HCT116 (cell line): ENCODE measurements at regions not wholly inside any gene's neighbourhood (a gene's known extent, or its start where the extent isn't known, plus 50 kb on each side); places are given as distances from the start of the nearest gene placed in this dataset.

Experiments used
- ATAC-seq: fragments of 200-7000 bp; cut with Tn5 transposase; 2 replicates; pipeline ENCODE4 v1.9.1; 2020; ENCODE audit warnings: mild to moderate bottlenecking, moderate library complexity
- BruUV-seq: library from RNA; stranded (reverse); fragments of 400-500 nt; replicated peaks from 2 replicates; lab custom pipeline; 2021; lab: Mats Ljungman, UMichigan
- CTCF ChIA-PET: fragments of 300-600 bp; sonication (Branson Sonifier 250); formaldehyde crosslinking; loops from one replicate; lab custom pipeline; 2021; ENCODE audit warnings: antibody characterized with exemption; lab: Charles Lee
- POLR2A ChIA-PET: fragments of 300-600, 350-600 bp; sonication (Branson Sonifier 250); formaldehyde crosslinking; loops from one replicate; lab custom pipeline; 2021; ENCODE audit warnings: antibody characterized with exemption; lab: Charles Lee
- RAD21 ChIA-PET, 2 experiments: fragments of 300-600 bp; sonication (Branson Sonifier 250); formaldehyde crosslinking; loops; one replicate each; lab custom pipeline; 2023; ENCODE audit warnings: low total read pairs in 2 of 2; ENCODE audit not compliant: uncharacterized antibody in 2 of 2, unreplicated experiment in 2 of 2, low non-redundant PET in 1 of 2; lab: Charles Lee
- DNase-seq: peaks from one replicate; pipeline ENCODE4 v3.0.0-alpha.2; 2010; ENCODE audit warnings: low read depth, low spot score
- H2AFZ ChIP-seq: fragments of 200-600 bp; shearing (Covaris generic), sonication (generic); 2 replicates; pipeline ENCODE4 v1.6.1; 2017; ENCODE audit warnings: low read depth, mixed run types, mixed read lengths, antibody characterized with exemption, low read length; ENCODE audit not compliant: poor library complexity, severe bottlenecking
- H3K27ac ChIP-seq: 2 replicates; pipeline ENCODE4 v1.5.1; 2012; ENCODE audit warnings: low read depth, low read length
- H3K27me3 ChIP-seq: fragments of 200-600 bp; sonication (generic); 2 replicates; pipeline ENCODE4 v1.6.1; 2016; ENCODE audit warnings: mixed run types, low read length, mixed read lengths; ENCODE audit not compliant: insufficient read depth
- H3K36me3 ChIP-seq, 2 experiments: fragments of 200-500 bp in 1 of 2; fragments of 200-600 bp in 1 of 2; sonication (Bioruptor generic) in 1 of 2; sonication (generic) in 1 of 2; 2 replicates each; pipeline versions ENCODE4 v1.5.1 to v1.6.1; 2014 to 2016; ENCODE audit warnings: low read length in 2 of 2, inconsistent platforms in 1 of 2, mixed read lengths in 1 of 2, mixed run types in 1 of 2; ENCODE audit not compliant: insufficient read depth in 2 of 2, control insufficient read depth in 1 of 2
- H3K4me1 ChIP-seq, 2 experiments: fragments of 200-600 bp in 1 of 2; sonication (generic) in 1 of 2; 2 replicates each; pipeline versions ENCODE4 v1.5.1 to v1.6.1; 2012 to 2017; ENCODE audit warnings: low read length in 2 of 2, inconsistent platforms in 1 of 2, mild to moderate bottlenecking in 1 of 2, mixed read lengths in 1 of 2, mixed run types in 1 of 2, moderate library complexity in 1 of 2; ENCODE audit not compliant: insufficient read depth in 2 of 2, control insufficient read depth in 1 of 2
- H3K4me2 ChIP-seq: fragments of 200-600 bp; sonication (generic); 2 replicates; pipeline ENCODE4 v1.6.1; 2017; ENCODE audit warnings: mixed run types, low read length, mixed read lengths
- H3K4me3 ChIP-seq, 2 experiments: fragments of 200-600 bp in 1 of 2; sonication (generic) in 1 of 2; replicated peaks in 1 of 2; 2 replicates each; pipeline ENCODE4 v1.5.1; 2011 to 2016; ENCODE audit warnings: low read length in 2 of 2, control low read depth in 1 of 2, low read depth in 1 of 2, mild to moderate bottlenecking in 1 of 2, mixed read lengths in 1 of 2, mixed run types in 1 of 2
- H3K79me2 ChIP-seq: fragments of 200-600 bp; sonication (generic); 2 replicates; pipeline ENCODE4 v1.6.1; 2017; ENCODE audit warnings: mild to moderate bottlenecking, mixed run types, low read length, moderate library complexity, mixed read lengths; ENCODE audit not compliant: insufficient read depth
- H3K9ac ChIP-seq: fragments of 200-600 bp; sonication (generic); 2 replicates; pipeline ENCODE4 v1.6.1; 2016; ENCODE audit warnings: low read length, mixed read lengths
- H3K9me2 ChIP-seq: fragments of 200-600 bp; sonication (generic), shearing (Covaris generic); 2 replicates; pipeline ENCODE4 v1.6.1; 2017; ENCODE audit warnings: mixed run types, mild to moderate bottlenecking, moderate library complexity; ENCODE audit not compliant: insufficient read depth
- H3K9me3 ChIP-seq, 2 experiments: fragments of 200-500 bp in 1 of 2; fragments of 200-600 bp in 1 of 2; sonication (Bioruptor generic) in 1 of 2; sonication (generic) in 1 of 2; 2 replicates each; pipeline ENCODE4 v1.6.1; 2014 to 2017; ENCODE audit warnings: low read length in 2 of 2, mixed read lengths in 2 of 2, inconsistent platforms in 1 of 2, low read depth in 1 of 2, mild to moderate bottlenecking in 1 of 2, mixed run types in 1 of 2, moderate library complexity in 1 of 2; ENCODE audit not compliant: control insufficient read depth in 1 of 2, insufficient read depth in 1 of 2
- H4K20me1 ChIP-seq: fragments of 200-600 bp; sonication (generic), shearing (Covaris generic); 2 replicates; pipeline ENCODE4 v1.6.1; 2017; ENCODE audit warnings: mixed run types, mild to moderate bottlenecking, moderate library complexity; ENCODE audit not compliant: insufficient read depth
- ATF3 ChIP-seq: IDR thresholded peaks from 2 replicates; pipeline ENCODE4 v1.6.1; 2012
- CBX3 ChIP-seq: IDR thresholded peaks from 2 replicates; pipeline ENCODE4 v1.6.1; 2012; ENCODE audit warnings: low read depth
- CTCF ChIP-seq, 3 experiments: fragments of 200-600 bp in 1 of 3; sonication (generic) in 1 of 3; IDR thresholded peaks in 2 of 3; conservative IDR thresholded peaks in 1 of 3; 2 replicates each; pipeline ENCODE4 v1.5.1; 2012 to 2017; ENCODE audit warnings: low read depth in 2 of 3, low read length in 2 of 3, antibody characterized with exemption in 1 of 3, borderline replicate concordance in 1 of 3, control low read depth in 1 of 3, mild to moderate bottlenecking in 1 of 3, mixed read lengths in 1 of 3, mixed run types in 1 of 3, moderate library complexity in 1 of 3; ENCODE audit not compliant: insufficient read depth in 1 of 3
- EGR1 ChIP-seq: IDR thresholded peaks from 2 replicates; pipeline ENCODE4 v1.6.1; 2012; ENCODE audit warnings: low read depth
- ELF1 ChIP-seq: IDR thresholded peaks from 2 replicates; pipeline ENCODE4 v1.6.1; 2012; ENCODE audit warnings: low read depth, borderline replicate concordance
- POLR2AphosphoS5 ChIP-seq: IDR thresholded peaks from 2 replicates; pipeline ENCODE4 v1.6.1; 2011; ENCODE audit warnings: mild to moderate bottlenecking, low read depth, low read length, moderate library complexity
- RAD21 ChIP-seq: IDR thresholded peaks from 2 replicates; pipeline ENCODE4 v1.6.1; 2012; ENCODE audit warnings: low read depth, mild to moderate bottlenecking
- REST ChIP-seq: IDR thresholded peaks from 2 replicates; pipeline ENCODE4 v1.6.1; 2012; ENCODE audit warnings: low read depth
- SRF ChIP-seq: IDR thresholded peaks from 2 replicates; pipeline ENCODE4 v1.6.1; 2012; ENCODE audit warnings: low read depth
- TCF7L2 ChIP-seq: IDR thresholded peaks from 2 replicates; pipeline ENCODE4 v1.7.0; 2011; ENCODE audit warnings: borderline replicate concordance, inconsistent platforms; ENCODE audit not compliant: insufficient read depth, insufficient read length; ENCODE audit errors: extremely low read depth
- YY1 ChIP-seq: IDR thresholded peaks from 2 replicates; pipeline ENCODE4 v1.6.1; 2011; ENCODE audit warnings: low read length, low read depth, moderate library complexity, mild to moderate bottlenecking; ENCODE audit not compliant: insufficient replicate concordance; ENCODE audit errors: extremely low read depth
- intact Hi-C: fragments of 100-400 bp; cut with micrococcal nuclease; formaldehyde crosslinking; loops from 2 replicates; pipeline ENCODE4 v1.10.0; 2022
- TF ChIP-seq, protein P1 (sequence below): IDR thresholded peaks from 2 replicates; pipeline ENCODE4 v1.6.1; 2011; ENCODE audit warnings: mild to moderate bottlenecking, low read length, moderate library complexity; ENCODE audit not compliant: insufficient replicate concordance; ENCODE audit errors: extremely low read depth

DNA sequence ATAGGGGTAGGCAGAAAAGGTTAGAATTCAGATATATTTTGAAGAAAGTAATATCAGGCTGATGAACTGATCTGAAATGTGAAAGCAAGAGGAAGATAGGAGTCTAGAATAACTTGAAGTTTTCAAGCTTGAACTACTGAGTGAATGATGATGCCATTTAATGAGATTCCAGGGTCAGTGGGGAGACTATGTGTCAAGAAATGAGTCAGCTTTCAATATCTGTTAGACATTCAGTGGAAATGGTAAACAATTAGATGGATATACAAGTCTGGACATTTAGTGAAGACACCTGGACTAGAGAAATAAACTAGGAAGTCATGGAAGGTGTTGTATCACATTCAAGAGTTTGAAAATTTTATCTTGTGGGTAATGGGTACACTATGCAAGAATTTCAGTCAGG lies 326.9 kb downstream of the FSIP2 start (continued):
- TF ChIP-seq EGR1 (no peak), REST (no peak)

DNA sequence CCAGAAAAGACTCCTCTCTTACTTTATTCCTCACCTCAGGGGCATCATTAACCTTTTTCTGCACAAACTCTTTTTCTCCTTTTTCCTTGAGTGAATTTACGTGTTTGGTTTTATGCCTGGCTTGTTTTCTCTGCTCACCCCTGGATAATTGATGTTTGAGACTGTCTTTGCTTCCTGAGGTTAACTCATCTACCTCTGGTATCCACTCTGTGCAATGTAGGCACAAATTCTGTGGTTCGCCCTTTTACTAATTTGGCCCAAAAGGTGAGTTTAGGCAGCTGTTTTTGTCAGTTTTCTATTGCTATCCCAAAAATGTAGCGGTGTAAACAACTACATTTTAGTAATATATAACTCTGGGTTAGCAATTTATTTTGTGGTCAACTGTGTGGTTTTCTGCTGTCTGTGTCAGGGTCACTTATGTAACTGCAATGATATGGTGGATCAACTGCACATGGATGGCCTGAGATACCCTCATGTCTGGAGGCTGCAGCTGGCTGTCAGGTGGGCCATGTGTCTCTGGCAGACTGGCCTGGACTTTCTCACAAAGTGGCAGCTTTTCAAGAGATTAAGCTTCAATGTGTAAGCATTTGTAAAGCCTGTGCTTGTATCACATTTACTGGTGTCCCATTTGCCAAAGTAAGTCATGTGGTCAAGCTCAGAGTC lies 329.7 kb downstream of the FSIP2 start:
- ChIA-PET CTCF (no interaction called here), RAD21 (no interaction called here), POLR2A (no interaction called here)
- Histone ChIP-seq H3K27ac (no peak overlapping the region), H3K4me3 (no peak overlapping the region), H3K79me2 (no peaks in the 10 kb centered on the region), H3K4me1 (no peaks in the 10 kb centered on the region), H2AFZ (no peak overlapping the region), H3K27me3 (no peaks in the 10 kb centered on the region), H4K20me1 (no peaks in the 10 kb centered on the region), H3K9me3 (no peaks in the 10 kb centered on the region), H3K9me2 (no peaks in the 10 kb centered on the region), H3K4me2 (no peak overlapping the region), H3K36me3 (no peaks in the 10 kb centered on the region), H3K9ac (no peak overlapping the region)
- DNase-seq (no peak), ATAC-seq (no peak)
- BruUV-seq, result no TSS peak
- intact Hi-C loops, result no loop called here
- no peak for TF ChIP-seq ELF1
- TF ChIP-seq CBX3, result no peak
- TF ChIP-seq YY1, result no peak
- TF ChIP-seq, protein P1, sequence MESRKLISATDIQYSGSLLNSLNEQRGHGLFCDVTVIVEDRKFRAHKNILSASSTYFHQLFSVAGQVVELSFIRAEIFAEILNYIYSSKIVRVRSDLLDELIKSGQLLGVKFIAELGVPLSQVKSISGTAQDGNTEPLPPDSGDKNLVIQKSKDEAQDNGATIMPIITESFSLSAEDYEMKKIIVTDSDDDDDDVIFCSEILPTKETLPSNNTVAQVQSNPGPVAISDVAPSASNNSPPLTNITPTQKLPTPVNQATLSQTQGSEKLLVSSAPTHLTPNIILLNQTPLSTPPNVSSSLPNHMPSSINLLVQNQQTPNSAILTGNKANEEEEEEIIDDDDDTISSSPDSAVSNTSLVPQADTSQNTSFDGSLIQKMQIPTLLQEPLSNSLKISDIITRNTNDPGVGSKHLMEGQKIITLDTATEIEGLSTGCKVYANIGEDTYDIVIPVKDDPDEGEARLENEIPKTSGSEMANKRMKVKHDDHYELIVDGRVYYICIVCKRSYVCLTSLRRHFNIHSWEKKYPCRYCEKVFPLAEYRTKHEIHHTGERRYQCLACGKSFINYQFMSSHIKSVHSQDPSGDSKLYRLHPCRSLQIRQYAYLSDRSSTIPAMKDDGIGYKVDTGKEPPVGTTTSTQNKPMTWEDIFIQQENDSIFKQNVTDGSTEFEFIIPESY, result no peak
- TF ChIP-seq RAD21, result no peak
- TF ChIP-seq POLR2AphosphoS5, result no peak
- TF ChIP-seq SRF, result no peak
- no peak for TF ChIP-seq ATF3
- no peak for TF ChIP-seq TCF7L2
- no peak for TF ChIP-seq CTCF (IDR thresholded peaks at IDR 0.05 in 2 of 3, conservative IDR thresholded peaks at IDR 0.05 in 1 of 3; ENCODE audit: borderline replicate concordance in 1 of 3, insufficient read depth in 1 of 3, low read depth in 2 of 3, low read length in 2 of 3)
